K562 (cell line): ENCODE measurements at regions not wholly inside any gene's neighbourhood (a gene's known extent, or its start where the extent isn't known, plus 50 kb on each side); places are given as distances from the start of the nearest gene placed in this dataset.

Source experiments
- ATAC-seq: fragments of 200-7000 bp; cut with Tn5 transposase; 3 replicates; pipeline ENCODE4 v1.9.1; 2020; ENCODE audit warnings: moderate library complexity
- BruUV-seq: library from RNA; stranded (reverse); fragments of 400-500 nt; replicated peaks from 2 replicates; lab custom pipeline; 2021; lab: Mats Ljungman, UMichigan
- CTCF ChIA-PET: fragments of 300-600 bp; formaldehyde crosslinking; extraction: SDS; loops from one replicate; lab custom pipeline; 2021; ENCODE audit warnings: low intra/inter-chr PET ratio; lab: Yijun Ruan, JAX
- POLR2A ChIA-PET: fragments of 300-600, 350-650 bp; sonication (Branson Sonifier 250); formaldehyde crosslinking; extraction: SDS; loops from one replicate; lab custom pipeline; 2021; ENCODE audit warnings: antibody characterized with exemption, inconsistent platforms; lab: Yijun Ruan, JAX
- DNase-seq, 4 experiments: peaks; one replicate each; pipeline versions ENCODE4 v3.0.0 to v3.0.0-alpha.2; 2011 to 2018; ENCODE audit warnings: low spot score in 3 of 4, mixed read lengths in 3 of 4; ENCODE audit errors: extremely low read depth in 1 of 4
- FAIRE-seq: peaks from 2 replicates; lab custom pipeline; 2011; peaks lifted over from hg19 to GRCh38; lab: Jason Lieb, UNC
- H2AFZ ChIP-seq: 2 replicates; pipeline ENCODE4 v1.6.0; 2011; ENCODE audit warnings: low read depth, low read length, control low read depth, inconsistent platforms
- H3K27ac ChIP-seq: fragments of 200-600 bp; 3 replicates; pipeline ENCODE4 v1.8.0; 2011; ENCODE audit warnings: low read depth, mild to moderate bottlenecking, control low read depth, inconsistent platforms, low read length, moderate library complexity, mixed read lengths; ENCODE audit errors: extremely low read depth
- H3K27me3 ChIP-seq, 2 experiments: fragments of 300-600 bp in 1 of 2; 2 replicates in 1 of 2; 3 replicates in 1 of 2; pipeline versions ENCODE4 v1.6.0 to v1.8.0; 2011; ENCODE audit warnings: inconsistent platforms in 2 of 2, low read length in 2 of 2, mild to moderate bottlenecking in 1 of 2, mixed read lengths in 1 of 2, moderate library complexity in 1 of 2; ENCODE audit not compliant: control insufficient read depth in 2 of 2, insufficient read depth in 2 of 2
- H3K36me3 ChIP-seq: fragments of 300-600 bp; 3 replicates; pipeline ENCODE4 v1.8.0; 2011; ENCODE audit warnings: mild to moderate bottlenecking, low read length, inconsistent platforms; ENCODE audit not compliant: control insufficient read depth, insufficient read depth
- H3K4me1 ChIP-seq, 2 experiments: fragments of 200-600 bp in 1 of 2; replicated peaks in 1 of 2; 2 replicates in 1 of 2; 3 replicates in 1 of 2; pipeline versions ENCODE4 v1.5.1 to v1.8.0; 2011; ENCODE audit warnings: inconsistent platforms in 2 of 2, low read length in 2 of 2, mild to moderate bottlenecking in 1 of 2, mixed read lengths in 1 of 2, moderate library complexity in 1 of 2; ENCODE audit not compliant: control insufficient read depth in 2 of 2, insufficient read depth in 2 of 2
- H3K4me2 ChIP-seq: 2 replicates; pipeline ENCODE4 v1.6.1; 2011; ENCODE audit warnings: low read length, control low read depth, inconsistent platforms, mixed read lengths; ENCODE audit not compliant: insufficient read depth
- H3K4me3 ChIP-seq: fragments of 200-600 bp; sonication (generic), shearing (Covaris generic); 2 replicates; pipeline ENCODE4 v1.5.1; 2016; ENCODE audit warnings: control low read depth, inconsistent platforms
- H3K79me2 ChIP-seq: fragments of 200-600 bp; 3 replicates; pipeline ENCODE4 v1.8.0; 2011; ENCODE audit warnings: low read length, inconsistent platforms; ENCODE audit not compliant: control insufficient read depth, insufficient read depth
- H3K9ac ChIP-seq, 2 experiments: 2 replicates each; pipeline versions ENCODE4 v1.6.0 to v1.6.1; 2011; ENCODE audit warnings: low read depth in 2 of 2, low read length in 2 of 2, control low read depth in 1 of 2, inconsistent platforms in 1 of 2, mild to moderate bottlenecking in 1 of 2, mixed read lengths in 1 of 2; ENCODE audit not compliant: insufficient read depth in 1 of 2
- H3K9me1 ChIP-seq: one replicate; pipeline ENCODE4 v1.6.0; 2011; ENCODE audit warnings: inconsistent platforms, mild to moderate bottlenecking, low read length, moderate library complexity; ENCODE audit not compliant: control insufficient read depth, insufficient read depth
- H3K9me3 ChIP-seq: replicated peaks from 2 replicates; pipeline ENCODE4 v1.5.1; 2011; ENCODE audit warnings: low read depth, low read length, inconsistent platforms; ENCODE audit not compliant: control insufficient read depth, insufficient read depth
- H4K20me1 ChIP-seq: replicated peaks from 2 replicates; pipeline ENCODE4 v1.6.1; 2011; ENCODE audit warnings: low read length, inconsistent platforms, mixed read lengths; ENCODE audit not compliant: control insufficient read depth, insufficient read depth
- NFIX ChIP-seq: fragments of 250-450 bp; sonication (Bioruptor Pico); IDR thresholded peaks from 2 replicates; pipeline ENCODE4 v1.4.0; 2020; ENCODE audit warnings: low read depth, mild to moderate bottlenecking, moderate library complexity
- PHB ChIP-seq: fragments of 250-450 bp; sonication (Bioruptor Pico); IDR thresholded peaks from 2 replicates; pipeline ENCODE4 v1.5.0; 2021
- ZNF134 ChIP-seq: fragments of 250-450 bp; sonication (Bioruptor Pico); conservative IDR thresholded peaks from 2 replicates; pipeline ENCODE4 v1.4.0; 2020
- ZNF347 ChIP-seq: fragments of 450-650 bp; formaldehyde crosslinking; IDR thresholded peaks from 2 replicates; pipeline ENCODE4 v1.4.0; 2020; ENCODE audit warnings: low read depth, mild to moderate bottlenecking, moderate library complexity
- ZNF583 ChIP-seq: fragments of 250-450 bp; sonication (Bioruptor Pico); IDR thresholded peaks from 2 replicates; pipeline ENCODE4 v1.4.0; 2020
- WGBS: fragments of 100-300 bp; shearing (Covaris generic); methylation state at CpG from one replicate; pipeline ENCODE4 v1.1.6; 2016; ENCODE audit warnings: low coverage, mixed read lengths; ENCODE audit not compliant: insufficient coverage; ENCODE audit errors: missing lambda C conversion rate; 5-methylcytosine and 5-hydroxymethylcytosine counted together
- in situ Hi-C: fragments of 300-500 bp; cut with MboI; formaldehyde crosslinking; loops from 4 replicates; pipeline ENCODE4 v1.15.0; 2018; ENCODE audit warnings: inconsistent platforms, mixed read lengths
- intact Hi-C: fragments of 100-400 bp; cut with micrococcal nuclease; formaldehyde crosslinking; loops from 2 replicates; pipeline ENCODE4 v1.14.2; 2022
- TF ChIP-seq, protein P1 (sequence below): IDR thresholded peaks from 3 replicates; pipeline ENCODE4 v1.6.1; 2011; ENCODE audit warnings: borderline replicate concordance, mild to moderate bottlenecking, moderate library complexity; ENCODE audit not compliant: insufficient read length; ENCODE audit errors: extremely low read depth

DNA sequence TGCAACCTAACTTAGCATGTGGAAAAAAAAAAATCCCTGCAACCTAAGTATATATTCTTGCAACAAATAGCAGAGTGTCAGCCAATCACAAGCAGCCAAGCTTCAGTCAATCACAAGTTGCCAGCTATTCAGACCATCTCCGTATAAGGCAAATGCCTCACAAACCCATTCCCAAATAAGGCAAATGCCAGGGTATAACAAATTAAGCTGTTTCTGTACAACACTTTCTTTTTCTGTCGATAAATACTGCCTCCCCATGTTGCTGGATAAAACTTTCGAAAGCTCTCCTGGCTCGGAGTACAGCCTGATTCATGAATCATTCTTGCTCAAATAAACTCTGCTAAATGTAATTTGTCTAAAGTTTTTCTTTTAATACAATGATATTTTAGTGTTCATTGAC, 460.7 kb upstream of the SMIM31 start (continued):
- TF ChIP-seq, protein P1, sequence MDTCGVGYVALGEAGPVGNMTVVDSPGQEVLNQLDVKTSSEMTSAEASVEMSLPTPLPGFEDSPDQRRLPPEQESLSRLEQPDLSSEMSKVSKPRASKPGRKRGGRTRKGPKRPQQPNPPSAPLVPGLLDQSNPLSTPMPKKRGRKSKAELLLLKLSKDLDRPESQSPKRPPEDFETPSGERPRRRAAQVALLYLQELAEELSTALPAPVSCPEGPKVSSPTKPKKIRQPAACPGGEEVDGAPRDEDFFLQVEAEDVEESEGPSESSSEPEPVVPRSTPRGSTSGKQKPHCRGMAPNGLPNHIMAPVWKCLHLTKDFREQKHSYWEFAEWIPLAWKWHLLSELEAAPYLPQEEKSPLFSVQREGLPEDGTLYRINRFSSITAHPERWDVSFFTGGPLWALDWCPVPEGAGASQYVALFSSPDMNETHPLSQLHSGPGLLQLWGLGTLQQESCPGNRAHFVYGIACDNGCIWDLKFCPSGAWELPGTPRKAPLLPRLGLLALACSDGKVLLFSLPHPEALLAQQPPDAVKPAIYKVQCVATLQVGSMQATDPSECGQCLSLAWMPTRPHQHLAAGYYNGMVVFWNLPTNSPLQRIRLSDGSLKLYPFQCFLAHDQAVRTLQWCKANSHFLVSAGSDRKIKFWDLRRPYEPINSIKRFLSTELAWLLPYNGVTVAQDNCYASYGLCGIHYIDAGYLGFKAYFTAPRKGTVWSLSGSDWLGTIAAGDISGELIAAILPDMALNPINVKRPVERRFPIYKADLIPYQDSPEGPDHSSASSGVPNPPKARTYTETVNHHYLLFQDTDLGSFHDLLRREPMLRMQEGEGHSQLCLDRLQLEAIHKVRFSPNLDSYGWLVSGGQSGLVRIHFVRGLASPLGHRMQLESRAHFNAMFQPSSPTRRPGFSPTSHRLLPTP = no peak
- no peak for TF ChIP-seq NFIX (CRISPR knock-in tag)
- no peak for TF ChIP-seq PHB (CRISPR knock-in tag)
- no peak for TF ChIP-seq ZNF347

GRCh38 chr4:164293743-164294142, 460.2 kb upstream of the SMIM31 start:
- POLR2A ChIA-PET = no interaction called here
- TF ChIP-seq ZNF583 (CRISPR knock-in tag) = no peak
- peak; percentile 93 for TF ChIP-seq ZNF134 (CRISPR knock-in tag)
- TF ChIP-seq, all 486 proteins: peak for 1
- no peak overlapping the region for H3K4me3 ChIP-seq
- DNase-seq = no peak
- 0% methylated on average over 2 of the region's 2 CpGs for WGBS
- no peaks in the 10 kb centered on the region for H3K27me3 ChIP-seq
- FAIRE-seq = no peak
- no peaks in the 10 kb centered on the region for H3K9me1 ChIP-seq
- no peak overlapping the region for H3K27ac ChIP-seq
- in situ Hi-C loops (no loop called here), intact Hi-C loops (no loop called here)
- no peaks in the 10 kb centered on the region for H3K4me1 ChIP-seq
- CTCF ChIA-PET = no interaction called here
- ATAC-seq = no peak
- H4K20me1 ChIP-seq = no peaks in the 10 kb centered on the region
- H3K4me2 ChIP-seq = no peak overlapping the region
- no peak overlapping the region for H3K9ac ChIP-seq
- no peaks in the 10 kb centered on the region; the same call in 1 of the 2 replicates for H3K9me3 ChIP-seq
- no peak overlapping the region for H2AFZ ChIP-seq
- H3K36me3 ChIP-seq = no peaks in the 10 kb centered on the region
- H3K79me2 ChIP-seq = no peaks in the 10 kb centered on the region
- no TSS peak for BruUV-seq
